ENCODE measurements at regions not wholly inside any gene's neighbourhood (a gene's known extent, or its start where the extent isn't known, plus 50 kb on each side); places are given as distances from the start of the nearest gene placed in this dataset.

DNA sequence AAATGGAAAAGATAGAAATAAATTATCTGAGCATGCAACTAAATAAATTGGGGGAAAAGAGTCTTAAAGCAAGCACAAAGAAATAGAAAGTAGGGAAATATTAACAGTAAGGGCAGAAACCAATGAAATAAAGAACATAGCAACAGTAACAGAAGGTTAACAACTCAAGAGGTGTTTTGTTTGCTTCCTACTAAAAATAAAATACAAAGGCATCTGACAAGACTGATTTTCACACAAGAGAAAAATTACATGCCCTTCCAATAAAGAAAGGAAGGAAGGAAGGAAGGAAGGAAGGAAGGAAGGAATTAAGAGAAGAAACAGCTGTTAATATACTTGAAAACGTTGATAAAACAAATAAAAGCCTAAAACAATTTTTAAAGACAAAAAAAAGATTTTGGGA lies 240.2 kb downstream of the SEC16B start:
- no peak overlapping the region for H2BK5ac ChIP-seq (ENCODE audit: low read depth, low read length, poor library complexity, severe bottlenecking)
- no peak for DNase-seq
- H2AFZ ChIP-seq (ENCODE audit: low read depth, low read length) = no peak overlapping the region
- no peak overlapping the region for H3K9ac ChIP-seq (ENCODE audit: low read length)
- no peak overlapping the region for H3K18ac ChIP-seq (ENCODE audit: low read depth in 1 of 2, low read length in 2 of 2)
- H3K27me3 ChIP-seq (ENCODE audit: control insufficient read depth in 1 of 2, insufficient read depth in 1 of 2, low read length in 2 of 2) = no peaks in the 10 kb centered on the region
- H3K36me3 ChIP-seq (ENCODE audit: control insufficient read depth in 1 of 2, insufficient read depth in 2 of 2, low read depth in 1 of 2, low read length in 2 of 2) = no peaks in the 10 kb centered on the region
- no peak overlapping the region for H3K4me2 ChIP-seq (ENCODE audit: low read length, poor library complexity, severe bottlenecking)
- no peak overlapping the region for H3K23ac ChIP-seq (ENCODE audit: low read length in 2 of 2)
- no peak overlapping the region for H2BK12ac ChIP-seq (ENCODE audit: low read length in 2 of 2)
- no peak overlapping the region for H2BK15ac ChIP-seq (ENCODE audit: low read depth, poor library complexity, severe bottlenecking)
- no peak overlapping the region for H2BK120ac ChIP-seq (ENCODE audit: low read depth, low read length)
- H3K4ac ChIP-seq (ENCODE audit: low read depth in 1 of 2, low read length in 2 of 2) = no peak overlapping the region
- no peak overlapping the region for H3K27ac ChIP-seq (ENCODE audit: low read length, poor library complexity, severe bottlenecking)
- H2AK5ac ChIP-seq (ENCODE audit: low read length, severe bottlenecking) = no peak overlapping the region
- H3K9me3 ChIP-seq (ENCODE audit: control insufficient read depth, low read length) = peaks cover 11% of the 10 kb centered on the region
- H3K14ac ChIP-seq (ENCODE audit: low read length in 2 of 2) = no peak overlapping the region
- WGBS = no CpG with 5 or more reads among the region's 1 CpG
- H3K4me1 ChIP-seq (ENCODE audit: control insufficient read depth, insufficient read depth, low read depth, low read length) = no peaks in the 10 kb centered on the region
- H3K79me1 ChIP-seq (replicated peaks; ENCODE audit: low read length, poor library complexity, severe bottlenecking) = no peaks in the 10 kb centered on the region
- no peak overlapping the region for H3K4me3 ChIP-seq (ENCODE audit: insufficient read depth in 1 of 2, low read depth in 1 of 2, low read length in 2 of 2)
- H4K8ac ChIP-seq (ENCODE audit: low read length) = no peak overlapping the region
- H4K91ac ChIP-seq (ENCODE audit: low read length) = no peak overlapping the region

DNA sequence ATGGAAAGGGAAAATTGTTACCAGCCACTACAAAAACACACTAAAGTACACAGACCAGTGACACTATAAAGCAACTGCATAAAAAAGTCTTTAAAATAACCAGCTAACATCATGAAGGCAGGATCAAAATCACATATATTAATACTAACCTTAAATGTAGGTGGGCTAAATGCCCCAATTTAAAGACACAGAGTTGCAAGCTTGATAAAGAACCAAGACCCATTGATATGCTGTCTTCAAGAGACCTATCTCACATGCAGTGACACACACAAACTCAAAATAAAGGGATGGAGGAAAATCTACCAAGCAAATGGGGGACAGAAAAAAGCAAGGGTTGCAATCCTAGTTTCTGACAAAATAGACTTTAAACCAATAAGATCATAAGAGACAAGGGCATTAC lies 246.3 kb downstream of the SEC16B start:
- H3K4ac ChIP-seq (ENCODE audit: low read depth in 1 of 2, low read length in 2 of 2) = no peak overlapping the region
- no peak overlapping the region for H2BK12ac ChIP-seq (ENCODE audit: low read length in 2 of 2)
- no peak overlapping the region for H3K4me2 ChIP-seq (ENCODE audit: low read length, poor library complexity, severe bottlenecking)
- H2AFZ ChIP-seq (ENCODE audit: low read depth, low read length) = no peak overlapping the region
- peaks cover 32% of the 10 kb centered on the region for H3K9me3 ChIP-seq (ENCODE audit: control insufficient read depth, low read length)
- H3K4me1 ChIP-seq (ENCODE audit: control insufficient read depth, insufficient read depth, low read depth, low read length) = no peaks in the 10 kb centered on the region
- H3K27me3 ChIP-seq (ENCODE audit: control insufficient read depth in 1 of 2, insufficient read depth in 1 of 2, low read length in 2 of 2) = no peaks in the 10 kb centered on the region
- H2BK120ac ChIP-seq (ENCODE audit: low read depth, low read length) = no peak overlapping the region
- H3K18ac ChIP-seq (ENCODE audit: low read depth in 1 of 2, low read length in 2 of 2) = no peak overlapping the region
- H2BK15ac ChIP-seq (ENCODE audit: low read depth, poor library complexity, severe bottlenecking) = no peak overlapping the region
- no peak overlapping the region for H3K14ac ChIP-seq (ENCODE audit: low read length in 2 of 2)
- H3K36me3 ChIP-seq (ENCODE audit: control insufficient read depth in 1 of 2, insufficient read depth in 2 of 2, low read depth in 1 of 2, low read length in 2 of 2) = no peaks in the 10 kb centered on the region
- H3K27ac ChIP-seq (ENCODE audit: low read length, poor library complexity, severe bottlenecking) = no peak overlapping the region
- no peak overlapping the region for H3K9ac ChIP-seq (ENCODE audit: low read length)
- no peak overlapping the region for H3K4me3 ChIP-seq (ENCODE audit: insufficient read depth in 1 of 2, low read depth in 1 of 2, low read length in 2 of 2)
- no peak overlapping the region for H2BK5ac ChIP-seq (ENCODE audit: low read depth, low read length, poor library complexity, severe bottlenecking)
- H4K91ac ChIP-seq (ENCODE audit: low read length) = no peak overlapping the region
- no peak overlapping the region for H4K8ac ChIP-seq (ENCODE audit: low read length)
- no peak for DNase-seq
- no peak overlapping the region for H3K23ac ChIP-seq (ENCODE audit: low read length in 2 of 2)
- no peak overlapping the region for H2AK5ac ChIP-seq (ENCODE audit: low read length, severe bottlenecking)
- H3K79me1 ChIP-seq (replicated peaks; ENCODE audit: low read length, poor library complexity, severe bottlenecking) = no peaks in the 10 kb centered on the region

DNA sequence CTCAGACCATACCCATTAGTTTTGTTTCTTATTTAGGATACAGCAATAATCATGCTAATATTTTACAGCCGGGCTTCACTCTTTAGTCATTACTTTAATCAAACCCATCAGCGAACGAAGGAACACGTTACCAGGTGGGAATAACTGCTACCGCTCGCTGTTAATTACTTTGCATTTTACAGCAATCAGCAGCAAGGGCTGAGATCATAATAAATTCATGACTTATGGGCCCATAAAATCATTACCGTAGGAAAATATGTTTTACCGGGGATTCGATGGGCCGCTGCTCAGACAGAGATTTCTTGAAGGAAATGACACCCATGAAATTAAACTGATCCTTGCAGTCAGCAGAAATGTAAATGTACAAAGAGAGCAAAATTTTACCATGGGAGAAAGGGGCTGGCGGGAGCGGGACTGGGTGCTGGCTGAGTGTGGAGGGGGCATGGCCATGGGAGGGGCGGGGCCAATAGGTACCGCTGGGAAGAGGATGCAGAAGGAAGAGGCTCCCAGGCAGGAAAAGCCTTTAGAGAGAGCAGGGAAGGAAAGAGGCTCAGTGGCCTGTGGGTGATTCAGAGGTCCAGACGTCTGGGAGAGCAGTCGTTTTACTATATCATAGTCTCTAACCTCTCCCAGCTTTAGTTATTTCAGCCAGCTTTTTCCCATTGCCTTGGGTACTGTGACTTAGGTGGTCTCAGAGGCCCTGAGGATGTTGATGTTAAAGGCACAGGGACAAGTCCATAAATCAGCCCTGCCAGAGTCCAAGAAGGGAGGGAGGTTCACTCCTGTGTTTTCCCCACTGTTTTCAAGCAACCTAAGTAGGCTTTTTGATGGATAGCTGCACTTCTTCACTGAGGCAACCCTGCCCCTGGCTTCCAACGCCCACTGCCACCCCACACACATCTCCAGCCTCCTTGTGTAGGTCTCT lies 258.9 kb downstream of the SEC16B start:
- Histone ChIP-seq H2BK12ac (ENCODE audit: low read length in 2 of 2) (no peak overlapping the region), H2BK120ac (ENCODE audit: low read depth, low read length) (no peak overlapping the region), H3K36me3 (ENCODE audit: control insufficient read depth in 1 of 2, insufficient read depth in 2 of 2, low read depth in 1 of 2, low read length in 2 of 2) (no peaks in the 10 kb centered on the region), H3K4me1 (ENCODE audit: control insufficient read depth, insufficient read depth, low read depth, low read length) (no peaks in the 10 kb centered on the region), H4K8ac (ENCODE audit: low read length) (no peak overlapping the region), H3K9ac (ENCODE audit: low read length) (no peak overlapping the region), H3K27ac (ENCODE audit: low read length, poor library complexity, severe bottlenecking) (no peak overlapping the region), H3K14ac (ENCODE audit: low read length in 2 of 2) (no peak overlapping the region), H2AK5ac (ENCODE audit: low read length, severe bottlenecking) (no peak overlapping the region), H2AFZ (ENCODE audit: low read depth, low read length) (no peak overlapping the region), H4K91ac (ENCODE audit: low read length) (no peak overlapping the region), H3K9me3 (ENCODE audit: control insufficient read depth, low read length) (no peaks in the 10 kb centered on the region), H3K4ac (ENCODE audit: low read depth in 1 of 2, low read length in 2 of 2) (no peak overlapping the region), H3K23ac (ENCODE audit: low read length in 2 of 2) (no peak overlapping the region), H3K4me2 (ENCODE audit: low read length, poor library complexity, severe bottlenecking) (no peak overlapping the region), H3K18ac (ENCODE audit: low read depth in 1 of 2, low read length in 2 of 2) (no peak overlapping the region), H3K4me3 (ENCODE audit: insufficient read depth in 1 of 2, low read depth in 1 of 2, low read length in 2 of 2) (no peak overlapping the region), H3K79me1 (replicated peaks; ENCODE audit: low read length, poor library complexity, severe bottlenecking) (no peaks in the 10 kb centered on the region), H3K27me3 (ENCODE audit: control insufficient read depth in 1 of 2, insufficient read depth in 1 of 2, low read length in 2 of 2) (no peaks in the 10 kb centered on the region), H2BK5ac (ENCODE audit: low read depth, low read length, poor library complexity, severe bottlenecking) (no peak overlapping the region), H2BK15ac (ENCODE audit: low read depth, poor library complexity, severe bottlenecking) (no peak overlapping the region)
- WGBS = 84% methylated on average over 14 of the region's 17 CpGs
- no peak for DNase-seq

DNA sequence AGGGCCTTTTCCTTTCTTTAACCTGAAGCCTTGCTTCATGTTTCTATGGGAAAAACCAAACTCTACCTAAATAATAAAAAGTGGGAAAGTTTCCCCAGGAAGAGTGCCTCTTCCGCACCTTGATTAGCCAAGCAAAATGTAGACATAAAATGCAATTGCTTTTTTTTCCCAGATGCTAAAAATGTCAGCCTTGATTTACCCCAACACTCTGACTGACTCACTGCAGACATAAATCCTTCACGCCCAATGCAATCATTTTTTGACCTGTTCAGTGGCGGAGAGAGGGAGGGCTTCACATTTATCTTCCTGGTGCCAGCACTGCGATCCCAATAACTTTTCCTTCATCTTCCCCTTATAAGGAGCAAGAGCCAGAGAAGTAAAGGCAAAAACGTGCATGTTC lies 261.5 kb downstream of the SEC16B start:
- 55% methylated on average over 2 of the region's 5 CpGs for WGBS

More for the DNA sequence above, 261.5 kb downstream of the SEC16B start:
- Histone ChIP-seq H3K36me3 (ENCODE audit: control insufficient read depth in 1 of 2, insufficient read depth in 2 of 2, low read depth in 1 of 2, low read length in 2 of 2) (no peaks in the 10 kb centered on the region), H4K91ac (ENCODE audit: low read length) (no peak overlapping the region), H2BK120ac (ENCODE audit: low read depth, low read length) (no peak overlapping the region), H3K23ac (ENCODE audit: low read length in 2 of 2) (no peak overlapping the region), H2BK12ac (ENCODE audit: low read length in 2 of 2) (no peak overlapping the region), H3K4ac (ENCODE audit: low read depth in 1 of 2, low read length in 2 of 2) (no peak overlapping the region), H3K18ac (ENCODE audit: low read depth in 1 of 2, low read length in 2 of 2) (no peak overlapping the region), H2AFZ (ENCODE audit: low read depth, low read length) (no peak overlapping the region), H3K27me3 (ENCODE audit: control insufficient read depth in 1 of 2, insufficient read depth in 1 of 2, low read length in 2 of 2) (no peaks in the 10 kb centered on the region), H2BK5ac (ENCODE audit: low read depth, low read length, poor library complexity, severe bottlenecking) (no peak overlapping the region), H3K27ac (ENCODE audit: low read length, poor library complexity, severe bottlenecking) (no peak overlapping the region), H3K9ac (ENCODE audit: low read length) (no peak overlapping the region), H3K9me3 (ENCODE audit: control insufficient read depth, low read length) (no peaks in the 10 kb centered on the region), H3K79me1 (replicated peaks; ENCODE audit: low read length, poor library complexity, severe bottlenecking) (no peaks in the 10 kb centered on the region), H3K4me3 (ENCODE audit: insufficient read depth in 1 of 2, low read depth in 1 of 2, low read length in 2 of 2) (no peak overlapping the region), H3K4me1 (ENCODE audit: control insufficient read depth, insufficient read depth, low read depth, low read length) (no peaks in the 10 kb centered on the region), H3K14ac (ENCODE audit: low read length in 2 of 2) (no peak overlapping the region), H4K8ac (ENCODE audit: low read length) (no peak overlapping the region), H2AK5ac (ENCODE audit: low read length, severe bottlenecking) (no peak overlapping the region), H3K4me2 (ENCODE audit: low read length, poor library complexity, severe bottlenecking) (no peak overlapping the region), H2BK15ac (ENCODE audit: low read depth, poor library complexity, severe bottlenecking) (no peak overlapping the region)
- DNase-seq = no peak

All from mesenchymal stem cell (in vitro differentiated cells and primary cell).